ENCODE measurements at regions not wholly inside any gene's neighbourhood (a gene's known extent, or its start where the extent isn't known, plus 50 kb on each side); places are given as distances from the start of the nearest gene placed in this dataset.
A peak's percentile ranks its signal among the peaks of the same experiment; 100 is the strongest.

DNA sequence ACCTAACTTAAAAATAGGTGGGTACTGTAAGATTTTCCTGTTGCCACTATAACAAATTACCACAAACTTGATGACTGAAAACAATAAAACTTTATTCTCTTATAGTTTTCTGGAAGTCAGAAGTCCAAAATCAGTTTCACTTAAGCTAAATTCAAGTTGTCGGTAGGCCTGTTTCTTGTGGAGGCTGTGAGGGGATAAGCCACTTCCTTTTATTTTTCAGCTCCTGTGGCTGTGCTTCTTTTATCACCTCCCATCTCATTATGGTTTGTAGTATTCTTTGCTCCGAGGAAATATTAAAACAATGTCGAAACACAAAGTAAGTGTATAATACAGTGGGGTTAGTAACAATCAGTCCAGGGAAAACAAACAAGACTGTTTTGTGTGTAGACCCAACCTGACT lies 610.5 kb upstream of the TECRL start:
- Histone ChIP-seq H3K36me3 (replicated peaks; ENCODE audit: low read depth, low read length) (peaks cover 7% of the 10 kb centered on the region), H4K20me1 (ENCODE audit: insufficient read depth, low read length) (no peaks in the 10 kb centered on the region), H3K4me1 (ENCODE audit: low read length) (peaks cover 86% of the 10 kb centered on the region), H2AFZ (ENCODE audit: low read depth, low read length) (no peak overlapping the region), H3K9me3 (ENCODE audit: insufficient read depth, low read length) (no peaks in the 10 kb centered on the region), H3K79me2 (ENCODE audit: low read length) (peaks cover 78% of the 10 kb centered on the region), H3K27ac (ENCODE audit: low read length) (peak overlapping the region; percentile 89), H3K4me3 (ENCODE audit: low read length) (peak overlapping the region; percentile 53; the same call in 1 of the 2 replicates), H3K9ac (ENCODE audit: low read length) (peak overlapping the region; percentile 15), H3K4me2 (ENCODE audit: low read length) (peak overlapping the region; percentile 21; the same call in 1 of the 2 replicates), H3K27me3 (ENCODE audit: low read depth, low read length) (no peaks in the 10 kb centered on the region)
- no peak for TF ChIP-seq EZH2phosphoT487 (IDR thresholded peaks at IDR 0.05; ENCODE audit: low read depth)
- TF ChIP-seq, protein P1, sequence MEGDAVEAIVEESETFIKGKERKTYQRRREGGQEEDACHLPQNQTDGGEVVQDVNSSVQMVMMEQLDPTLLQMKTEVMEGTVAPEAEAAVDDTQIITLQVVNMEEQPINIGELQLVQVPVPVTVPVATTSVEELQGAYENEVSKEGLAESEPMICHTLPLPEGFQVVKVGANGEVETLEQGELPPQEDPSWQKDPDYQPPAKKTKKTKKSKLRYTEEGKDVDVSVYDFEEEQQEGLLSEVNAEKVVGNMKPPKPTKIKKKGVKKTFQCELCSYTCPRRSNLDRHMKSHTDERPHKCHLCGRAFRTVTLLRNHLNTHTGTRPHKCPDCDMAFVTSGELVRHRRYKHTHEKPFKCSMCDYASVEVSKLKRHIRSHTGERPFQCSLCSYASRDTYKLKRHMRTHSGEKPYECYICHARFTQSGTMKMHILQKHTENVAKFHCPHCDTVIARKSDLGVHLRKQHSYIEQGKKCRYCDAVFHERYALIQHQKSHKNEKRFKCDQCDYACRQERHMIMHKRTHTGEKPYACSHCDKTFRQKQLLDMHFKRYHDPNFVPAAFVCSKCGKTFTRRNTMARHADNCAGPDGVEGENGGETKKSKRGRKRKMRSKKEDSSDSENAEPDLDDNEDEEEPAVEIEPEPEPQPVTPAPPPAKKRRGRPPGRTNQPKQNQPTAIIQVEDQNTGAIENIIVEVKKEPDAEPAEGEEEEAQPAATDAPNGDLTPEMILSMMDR (IDR thresholded peaks at IDR 0.05; ENCODE audit: low read depth, low read length) = no peak

DNA sequence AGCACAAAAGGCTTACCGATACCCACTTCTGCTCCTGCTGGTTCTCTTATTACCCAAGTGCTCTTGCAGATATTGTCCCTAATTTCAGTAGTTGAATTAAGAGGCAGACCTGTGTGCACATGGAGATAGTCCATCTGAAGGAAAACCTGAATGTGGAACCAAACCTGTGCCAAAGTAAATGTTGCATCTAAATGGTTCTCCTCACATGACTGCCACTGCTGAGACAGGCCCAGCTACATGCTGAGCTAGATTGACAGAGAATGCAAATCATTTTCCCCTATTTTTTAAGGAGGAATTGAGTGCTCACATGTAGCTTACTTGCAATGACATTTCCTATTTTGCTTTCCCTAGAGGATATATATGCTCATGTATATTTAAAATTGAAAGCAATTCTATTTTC lies 609.1 kb upstream of the TECRL start:
- H3K4me1 ChIP-seq (ENCODE audit: low read length) = peaks cover 86% of the 10 kb centered on the region
- no peaks in the 10 kb centered on the region for H3K9me3 ChIP-seq (ENCODE audit: insufficient read depth, low read length)
- H2AFZ ChIP-seq (ENCODE audit: low read depth, low read length) = no peak overlapping the region
- peak overlapping the region; percentile 42; the same call in 1 of the 2 replicates for H3K9ac ChIP-seq (ENCODE audit: low read length)
- H3K4me3 ChIP-seq (ENCODE audit: low read length) = peak overlapping the region; percentile 61
- no peaks in the 10 kb centered on the region for H4K20me1 ChIP-seq (ENCODE audit: insufficient read depth, low read length)
- H3K27ac ChIP-seq (ENCODE audit: low read length) = peak overlapping the region; percentile 89
- H3K36me3 ChIP-seq (replicated peaks; ENCODE audit: low read depth, low read length) = peaks cover 11% of the 10 kb centered on the region
- H3K27me3 ChIP-seq (ENCODE audit: low read depth, low read length) = no peaks in the 10 kb centered on the region
- peak overlapping the region; percentile 31 for H3K4me2 ChIP-seq (ENCODE audit: low read length)
- TF ChIP-seq, protein P1 (IDR thresholded peaks at IDR 0.05; ENCODE audit: low read depth, low read length) = no peak
- no peak for TF ChIP-seq EZH2phosphoT487 (IDR thresholded peaks at IDR 0.05; ENCODE audit: low read depth)
- H3K79me2 ChIP-seq (ENCODE audit: low read length) = peaks cover 89% of the 10 kb centered on the region

DNA sequence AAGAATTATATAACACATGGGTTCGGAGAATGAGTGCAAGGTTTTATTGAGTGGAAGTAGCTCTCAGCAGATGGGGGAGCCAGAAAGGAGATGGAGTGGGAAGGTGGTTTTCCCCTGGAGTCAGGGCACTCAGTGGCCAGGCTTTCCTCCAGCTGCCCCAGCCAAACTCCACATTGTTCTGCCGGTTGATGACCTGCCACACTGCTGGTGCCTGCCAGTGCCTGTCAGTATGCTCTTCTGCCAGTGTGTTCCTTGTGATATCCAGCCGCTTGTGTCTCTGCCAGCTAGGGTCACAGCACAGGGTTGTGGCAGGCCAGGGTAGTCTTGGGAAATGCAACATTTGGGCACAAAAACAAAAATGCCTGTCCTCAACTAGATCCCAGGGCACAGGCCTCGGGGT lies 604.8 kb upstream of the TECRL start:
- Histone ChIP-seq H3K36me3 (replicated peaks; ENCODE audit: low read depth, low read length) (peaks cover 6% of the 10 kb centered on the region), H3K79me2 (ENCODE audit: low read length) (peaks cover 92% of the 10 kb centered on the region), H3K4me3 (ENCODE audit: low read length) (no peak overlapping the region; the same call in 1 of the 2 replicates), H3K9ac (ENCODE audit: low read length) (no peak overlapping the region), H3K27ac (ENCODE audit: low read length) (peak overlapping the region; percentile 64; the same call in 1 of the 2 replicates), H3K4me1 (ENCODE audit: low read length) (peaks cover 65% of the 10 kb centered on the region), H3K9me3 (ENCODE audit: insufficient read depth, low read length) (no peaks in the 10 kb centered on the region), H2AFZ (ENCODE audit: low read depth, low read length) (no peak overlapping the region), H4K20me1 (ENCODE audit: insufficient read depth, low read length) (no peaks in the 10 kb centered on the region), H3K4me2 (ENCODE audit: low read length) (peak overlapping the region; percentile 78; the same call in 1 of the 2 replicates), H3K27me3 (ENCODE audit: low read depth, low read length) (no peaks in the 10 kb centered on the region)
- TF ChIP-seq, protein P1 (IDR thresholded peaks at IDR 0.05; ENCODE audit: low read depth, low read length) = no peak
- no peak for TF ChIP-seq EZH2phosphoT487 (IDR thresholded peaks at IDR 0.05; ENCODE audit: low read depth)

DNA sequence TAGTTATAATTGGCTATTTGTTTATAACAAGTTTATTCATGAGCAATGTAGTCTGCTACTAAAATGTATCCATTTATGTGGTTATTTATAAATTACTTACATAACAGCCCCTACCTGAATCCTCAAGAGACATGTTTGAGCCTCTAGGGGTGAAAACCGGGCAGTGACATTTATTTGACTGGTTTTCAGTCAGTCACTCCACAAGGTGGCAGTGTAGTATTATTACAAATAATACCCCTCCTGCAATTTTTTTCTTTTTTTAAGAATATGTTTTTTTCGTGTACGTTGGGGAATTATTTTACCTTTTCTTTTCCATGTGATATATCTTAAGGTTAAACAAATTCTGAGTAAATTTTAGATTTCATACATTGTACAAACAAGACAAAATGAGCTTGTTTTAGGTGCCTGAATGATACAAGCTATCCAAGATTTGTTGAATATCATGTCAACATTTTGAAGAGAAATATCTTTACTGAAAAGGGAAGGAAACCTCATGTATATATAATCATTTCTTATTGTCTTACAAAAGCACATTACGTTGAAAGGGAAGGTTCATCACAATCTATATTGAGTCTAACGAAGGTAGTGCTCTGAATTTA lies 598.7 kb upstream of the TECRL start:
- Histone ChIP-seq H3K4me1 (ENCODE audit: low read length) (peaks cover 24% of the 10 kb centered on the region), H4K20me1 (ENCODE audit: insufficient read depth, low read length) (no peaks in the 10 kb centered on the region), H3K9me3 (ENCODE audit: insufficient read depth, low read length) (no peaks in the 10 kb centered on the region), H3K36me3 (replicated peaks; ENCODE audit: low read depth, low read length) (no peaks in the 10 kb centered on the region), H3K4me3 (ENCODE audit: low read length) (peak overlapping the region; percentile 30), H3K27me3 (ENCODE audit: low read depth, low read length) (no peaks in the 10 kb centered on the region), H3K4me2 (ENCODE audit: low read length) (peak overlapping the region; percentile 57), H3K9ac (ENCODE audit: low read length) (peak overlapping the region; percentile 13; the same call in 1 of the 2 replicates), H2AFZ (ENCODE audit: low read depth, low read length) (peak overlapping the region; percentile 8), H3K79me2 (ENCODE audit: low read length) (peaks cover 53% of the 10 kb centered on the region), H3K27ac (ENCODE audit: low read length) (peak overlapping the region; percentile 1; the same call in 1 of the 2 replicates)
- TF ChIP-seq, protein P1 (IDR thresholded peaks at IDR 0.05; ENCODE audit: low read depth, low read length) = peak; percentile 81
- no peak for TF ChIP-seq EZH2phosphoT487 (IDR thresholded peaks at IDR 0.05; ENCODE audit: low read depth)
